ENCODE measurements at regions not wholly inside any gene's neighbourhood (a gene's known extent, or its start where the extent isn't known, plus 50 kb on each side); places are given as distances from the start of the nearest gene placed in this dataset.

- no peak for DNase-seq (ENCODE audit: extremely low spot score, unreplicated experiment)
- Mint-ChIP-seq H3K27ac (ENCODE audit: unreplicated experiment) (no peak overlapping the region), H3K36me3 (ENCODE audit: unreplicated experiment) (no peaks in the 10 kb centered on the region), H3K4me3 (ENCODE audit: unreplicated experiment) (no peak overlapping the region), H3K4me1 (ENCODE audit: unreplicated experiment) (no peaks in the 10 kb centered on the region), H3K9me3 (ENCODE audit: unreplicated experiment) (no peaks in the 10 kb centered on the region), H3K27me3 (ENCODE audit: unreplicated experiment) (peaks cover 2% of the 10 kb centered on the region)
- no peak for TF ChIP-seq CTCF (IDR thresholded peaks at IDR 0.05)
Observed at GRCh38 chr4:181105487-181105886, 1137.7 kb upstream of the TENM3 start.

DNA sequence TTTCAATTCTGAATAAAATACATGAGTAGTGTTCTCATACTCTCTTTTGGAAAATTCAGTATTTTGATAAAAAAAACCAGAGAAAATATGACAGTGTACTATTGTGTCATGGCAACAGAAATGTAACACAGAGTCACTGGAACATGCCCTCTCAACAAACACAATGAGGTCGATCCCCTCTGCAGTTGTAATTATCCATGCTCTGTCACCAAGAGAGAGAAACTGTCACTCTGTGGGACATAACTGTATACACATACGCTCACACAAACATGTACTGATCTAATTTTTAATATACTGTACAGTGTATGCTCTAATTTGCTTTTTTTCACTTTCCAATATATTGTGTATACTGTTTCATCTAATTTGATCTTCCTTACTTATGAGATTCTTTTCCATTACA is 1136.8 kb upstream of the TENM3 start:
- no peak for DNase-seq (ENCODE audit: extremely low spot score, unreplicated experiment)
- H3K27me3 Mint-ChIP-seq (ENCODE audit: unreplicated experiment): peaks cover 2% of the 10 kb centered on the region
- H3K27ac Mint-ChIP-seq (ENCODE audit: unreplicated experiment): no peak overlapping the region
- no peak for TF ChIP-seq CTCF (IDR thresholded peaks at IDR 0.05)
- H3K36me3 Mint-ChIP-seq (ENCODE audit: unreplicated experiment): no peaks in the 10 kb centered on the region
- H3K9me3 Mint-ChIP-seq (ENCODE audit: unreplicated experiment): no peaks in the 10 kb centered on the region
- H3K4me3 Mint-ChIP-seq (ENCODE audit: unreplicated experiment): no peak overlapping the region
- no peaks in the 10 kb centered on the region for H3K4me1 Mint-ChIP-seq (ENCODE audit: unreplicated experiment)

GRCh38 chr4:181108237-181108636 is 1135.0 kb upstream of the TENM3 start:
- H3K27ac Mint-ChIP-seq (ENCODE audit: unreplicated experiment): no peak overlapping the region
- no peaks in the 10 kb centered on the region for H3K4me1 Mint-ChIP-seq (ENCODE audit: unreplicated experiment)
- no peak for DNase-seq (ENCODE audit: extremely low spot score, unreplicated experiment)
- no peaks in the 10 kb centered on the region for H3K36me3 Mint-ChIP-seq (ENCODE audit: unreplicated experiment)
- TF ChIP-seq CTCF (IDR thresholded peaks at IDR 0.05): no peak
- H3K27me3 Mint-ChIP-seq (ENCODE audit: unreplicated experiment): peaks cover 2% of the 10 kb centered on the region
- H3K4me3 Mint-ChIP-seq (ENCODE audit: unreplicated experiment): no peak overlapping the region
- H3K9me3 Mint-ChIP-seq (ENCODE audit: unreplicated experiment): no peaks in the 10 kb centered on the region

DNA sequence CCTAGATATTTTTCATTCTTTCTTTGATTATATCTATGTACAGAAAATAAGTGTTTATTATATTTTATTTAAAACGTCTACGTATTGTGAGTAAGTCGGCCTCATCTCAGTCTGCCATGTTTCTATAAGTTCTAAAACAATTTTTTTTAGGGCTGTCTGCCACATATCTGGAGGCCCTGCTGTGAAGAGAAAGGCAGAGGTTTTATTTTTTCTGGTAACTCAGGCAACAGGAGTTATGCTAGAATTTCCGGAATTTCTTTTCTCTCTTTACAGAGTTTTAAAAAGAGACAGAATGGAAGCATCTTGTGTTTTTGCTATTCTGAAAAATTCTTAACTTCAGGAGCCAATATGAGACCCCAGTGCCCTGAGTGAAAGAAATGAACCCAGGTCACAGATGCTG is 1124.0 kb upstream of the TENM3 start:
- H3K9me3 Mint-ChIP-seq (ENCODE audit: unreplicated experiment): no peaks in the 10 kb centered on the region
- H3K36me3 Mint-ChIP-seq (ENCODE audit: unreplicated experiment): no peaks in the 10 kb centered on the region
- H3K4me1 Mint-ChIP-seq (ENCODE audit: unreplicated experiment): peaks cover 1% of the 10 kb centered on the region
- no peak for TF ChIP-seq CTCF (IDR thresholded peaks at IDR 0.05)
- no peaks in the 10 kb centered on the region for H3K27me3 Mint-ChIP-seq (ENCODE audit: unreplicated experiment)
- H3K4me3 Mint-ChIP-seq (ENCODE audit: unreplicated experiment): no peak overlapping the region
- DNase-seq (ENCODE audit: extremely low spot score, unreplicated experiment): no peak
- no peak overlapping the region for H3K27ac Mint-ChIP-seq (ENCODE audit: unreplicated experiment)

DNA sequence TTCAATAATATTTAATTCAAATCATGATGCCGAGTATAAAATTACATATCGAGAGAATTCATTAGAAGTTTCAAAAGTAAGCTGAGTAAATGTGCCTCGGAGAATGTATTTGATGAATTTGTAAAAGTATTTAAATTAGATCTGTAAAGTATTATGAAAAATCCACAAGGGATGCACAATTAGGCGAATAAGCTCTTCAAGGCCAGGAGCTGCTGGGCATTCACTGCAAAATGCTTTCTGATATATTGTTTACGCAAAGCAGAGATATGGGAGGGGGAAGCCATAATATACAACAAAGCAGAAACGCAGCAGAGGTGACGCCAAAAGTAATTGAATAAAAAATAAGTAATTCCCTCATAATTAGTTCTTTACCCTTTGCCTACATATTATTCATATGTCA is 1121.5 kb upstream of the TENM3 start:
- Mint-ChIP-seq H3K36me3 (ENCODE audit: unreplicated experiment) (no peaks in the 10 kb centered on the region), H3K9me3 (ENCODE audit: unreplicated experiment) (no peaks in the 10 kb centered on the region), H3K4me3 (ENCODE audit: unreplicated experiment) (no peak overlapping the region), H3K27ac (ENCODE audit: unreplicated experiment) (no peak overlapping the region), H3K27me3 (ENCODE audit: unreplicated experiment) (no peaks in the 10 kb centered on the region), H3K4me1 (ENCODE audit: unreplicated experiment) (peaks cover 1% of the 10 kb centered on the region)
- no peak for TF ChIP-seq CTCF (IDR thresholded peaks at IDR 0.05)
- DNase-seq (ENCODE audit: extremely low spot score, unreplicated experiment): no peak

Data from osteocyte (in vitro differentiated cells).